SKM-1 treated with dmso at 0.1 percent for 144 hours (cell line): ENCODE measurements at regions not wholly inside any gene's neighbourhood (a gene's known extent, or its start where the extent isn't known, plus 50 kb on each side); places are given as distances from the start of the nearest gene placed in this dataset.

Source experiments
- DNase-seq: peaks from one replicate; lab custom pipeline; 2025; ENCODE audit not compliant: unreplicated experiment; lab: John Stamatoyannopoulos, UW

GRCh38 chr10:29925771-29926692 is 133.4 kb downstream of the JCAD start:
- no peak for DNase-seq

DNA sequence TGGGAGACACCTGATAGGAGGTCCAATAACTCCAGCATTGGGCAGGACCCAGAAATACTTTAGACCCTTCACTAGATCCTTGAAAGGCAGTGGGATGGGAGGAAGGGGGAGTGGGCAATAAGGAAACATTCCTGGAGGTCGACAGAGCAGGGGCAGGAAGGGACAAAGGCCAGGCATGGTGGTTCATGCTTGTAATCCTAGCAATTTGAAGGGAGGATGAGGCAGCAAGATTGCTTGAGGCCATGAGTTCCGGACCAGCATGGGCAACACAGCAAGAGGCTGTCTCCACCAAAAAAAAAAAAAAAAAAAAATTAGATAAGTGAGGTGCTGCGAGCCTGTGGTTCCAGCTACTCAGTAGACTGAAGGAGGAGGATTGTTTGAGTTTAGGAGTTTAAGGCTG is 134.9 kb downstream of the JCAD start:
- DNase-seq, result no peak

DNA sequence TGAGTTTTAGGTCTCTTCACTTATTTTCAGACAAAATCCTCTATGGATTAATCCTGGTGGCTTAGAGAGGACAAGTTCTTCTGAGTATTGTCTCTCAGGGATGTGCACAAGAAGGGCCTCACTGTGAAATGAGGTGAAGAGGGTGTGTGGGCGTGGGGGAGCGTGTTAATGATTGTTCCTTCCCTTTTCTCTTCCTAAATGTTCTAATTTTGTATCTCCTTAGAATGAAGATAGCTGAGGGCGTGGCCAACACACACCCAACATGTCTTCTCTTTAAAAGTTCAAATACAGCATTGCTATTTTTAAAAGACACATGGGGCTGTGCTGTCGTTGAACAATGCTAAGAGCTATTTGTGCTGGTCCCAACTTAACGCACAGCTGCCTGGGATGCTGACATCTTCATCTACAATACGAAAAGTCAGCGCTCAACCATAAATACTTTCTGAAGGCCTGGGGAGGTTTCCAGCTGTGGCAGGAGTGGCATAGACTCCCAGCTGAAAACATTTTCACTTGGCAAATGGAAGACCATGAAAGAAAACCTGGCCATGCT is 135.9 kb downstream of the JCAD start:
- DNase-seq, result no peak

DNA sequence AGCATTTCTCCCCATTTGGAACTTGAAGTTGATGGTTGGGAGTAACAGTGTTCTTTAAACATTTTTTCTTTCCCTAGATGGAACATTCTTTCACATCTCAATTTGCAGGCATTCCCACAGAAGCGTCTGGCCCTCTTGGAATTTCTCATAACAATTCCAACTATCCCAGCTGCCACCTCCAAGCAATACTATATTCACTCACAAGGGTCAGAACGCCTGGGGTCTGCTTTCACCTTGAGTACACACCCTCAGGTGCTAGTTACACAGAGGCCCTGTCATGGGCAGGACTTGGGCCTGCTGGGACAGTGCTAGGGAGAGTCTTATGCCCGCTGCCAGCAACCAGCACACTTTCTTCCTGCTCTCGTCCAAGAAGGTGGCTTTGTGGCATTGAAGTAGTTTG is 136.5 kb downstream of the JCAD start:
- no peak for DNase-seq

DNA sequence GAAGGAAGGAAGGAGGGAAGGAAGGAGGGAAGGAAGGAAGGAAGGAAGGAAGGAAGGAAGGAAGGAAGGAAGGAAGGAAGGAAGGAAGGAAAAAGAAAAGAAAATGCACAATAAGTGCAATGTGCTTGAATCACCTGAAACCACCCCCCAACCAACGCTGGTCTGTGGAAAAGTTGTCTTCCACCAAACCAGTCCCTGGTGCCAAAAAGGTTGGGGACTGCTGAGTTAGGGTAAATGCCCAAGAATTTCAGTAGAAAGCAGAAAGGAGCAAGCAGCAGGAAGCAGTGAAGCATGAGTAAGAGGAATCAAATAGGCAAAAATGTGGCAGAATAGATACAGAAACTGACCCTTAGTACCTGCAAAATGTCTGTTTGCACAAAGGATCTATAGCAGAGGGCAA is 137.2 kb downstream of the JCAD start:
- no peak for DNase-seq

DNA sequence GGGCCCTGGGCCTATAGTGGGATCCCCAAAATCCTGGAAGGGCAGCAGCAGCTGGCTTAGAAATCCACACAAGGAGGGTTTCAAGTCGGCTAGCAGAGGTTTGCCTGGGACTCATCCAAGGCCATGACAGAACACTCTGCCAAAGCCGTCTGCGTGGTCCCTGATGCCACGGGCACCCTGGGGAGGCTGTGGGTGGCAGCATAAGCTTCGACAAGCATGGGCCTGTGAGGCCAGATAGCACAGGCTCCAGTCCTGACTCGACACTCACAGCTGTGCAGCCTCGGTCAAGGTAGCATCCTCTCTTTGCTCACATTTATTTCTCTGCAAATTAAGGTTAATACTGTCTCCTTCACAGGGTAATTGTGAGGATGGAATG is 138.3 kb downstream of the JCAD start:
- no peak for DNase-seq

DNA sequence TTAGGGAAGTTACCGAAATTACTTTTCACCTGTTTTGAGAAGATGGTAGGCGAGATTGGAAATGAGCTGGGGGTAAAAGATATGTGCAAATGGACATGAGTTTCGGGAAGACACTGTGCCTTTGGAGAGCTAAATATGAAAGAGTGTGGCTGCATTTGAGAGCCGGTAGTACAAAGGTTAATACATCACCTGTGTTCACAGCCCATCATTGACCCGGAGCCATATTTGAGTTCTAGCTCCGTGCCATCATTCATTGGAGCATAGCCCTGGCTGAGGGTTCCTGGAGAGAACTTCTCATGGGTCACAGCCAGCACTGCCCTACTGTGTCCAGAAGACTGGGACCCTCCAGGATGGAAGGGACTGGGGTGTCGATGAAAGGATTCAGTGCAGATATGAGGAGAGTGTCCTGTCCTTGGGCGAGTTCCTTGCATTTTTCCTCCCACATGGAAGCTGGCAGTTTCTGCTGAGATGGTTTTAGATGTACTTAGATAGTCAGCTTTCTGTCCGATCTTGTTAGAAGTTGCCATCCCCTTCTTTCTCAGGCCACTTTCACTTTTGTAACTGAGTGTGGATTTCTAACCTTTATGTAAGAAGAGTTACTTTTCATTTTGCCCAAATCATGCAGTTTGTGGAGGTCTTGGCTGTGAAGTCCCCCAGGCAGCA is 138.8 kb downstream of the JCAD start:
- no peak for DNase-seq

DNA sequence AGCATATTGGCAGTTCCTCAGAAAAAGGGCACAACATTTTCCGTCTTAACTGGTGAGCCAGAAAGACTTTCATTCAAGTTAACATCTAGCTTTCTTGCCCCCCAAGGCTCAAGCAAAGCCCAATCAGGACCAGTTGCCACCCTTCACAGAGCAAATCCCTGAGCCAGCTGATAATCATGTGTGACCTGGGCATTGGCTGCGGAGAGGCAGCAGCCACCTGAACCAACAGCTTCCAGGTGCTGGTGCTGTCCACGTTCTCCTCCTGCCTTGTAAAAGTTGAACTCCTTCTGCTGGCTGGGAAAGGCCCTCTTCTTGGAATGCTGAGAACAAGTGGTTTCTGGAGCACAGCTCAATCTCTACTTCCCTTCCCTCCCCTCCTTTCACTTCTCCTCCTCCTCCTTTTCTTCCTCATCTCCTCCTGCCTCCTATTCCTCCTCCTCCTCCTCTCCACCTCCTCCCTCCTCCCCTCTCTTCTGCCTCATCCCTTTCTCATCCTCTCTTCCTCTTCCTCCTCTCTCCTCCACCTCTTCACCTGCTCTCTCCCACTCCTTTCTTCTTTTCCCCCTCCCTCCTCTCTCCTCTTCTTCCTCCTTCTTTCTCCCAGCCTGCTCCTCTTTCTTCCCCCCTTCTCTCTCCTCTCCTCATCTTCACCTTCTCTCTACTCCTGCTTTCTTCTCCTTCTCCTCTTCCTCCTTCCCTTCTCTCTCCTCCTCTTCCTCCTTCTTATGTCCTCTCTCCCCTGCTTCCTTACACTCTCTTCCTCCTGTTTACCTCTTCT is 140.6 kb downstream of the JCAD start:
- no peak for DNase-seq

DNA sequence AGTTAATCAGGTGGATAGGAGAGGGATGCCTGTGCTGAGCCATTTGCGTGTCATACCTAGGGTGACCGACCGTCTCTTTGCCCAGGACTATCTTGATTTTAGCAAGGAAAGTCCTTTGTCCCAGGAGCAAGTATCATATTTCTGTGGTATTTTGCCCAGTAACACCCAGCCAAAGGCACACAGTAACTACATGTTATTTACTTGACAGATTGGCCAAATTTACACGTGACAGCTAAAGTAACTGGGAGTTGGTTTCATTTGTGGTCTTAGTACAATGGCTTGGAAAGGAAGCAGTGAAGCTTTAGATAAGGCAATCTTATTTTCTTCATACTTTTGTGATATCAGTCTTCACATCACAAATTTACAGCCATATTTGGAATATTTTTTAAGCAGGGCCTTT is 142.1 kb downstream of the JCAD start:
- no peak for DNase-seq

DNA sequence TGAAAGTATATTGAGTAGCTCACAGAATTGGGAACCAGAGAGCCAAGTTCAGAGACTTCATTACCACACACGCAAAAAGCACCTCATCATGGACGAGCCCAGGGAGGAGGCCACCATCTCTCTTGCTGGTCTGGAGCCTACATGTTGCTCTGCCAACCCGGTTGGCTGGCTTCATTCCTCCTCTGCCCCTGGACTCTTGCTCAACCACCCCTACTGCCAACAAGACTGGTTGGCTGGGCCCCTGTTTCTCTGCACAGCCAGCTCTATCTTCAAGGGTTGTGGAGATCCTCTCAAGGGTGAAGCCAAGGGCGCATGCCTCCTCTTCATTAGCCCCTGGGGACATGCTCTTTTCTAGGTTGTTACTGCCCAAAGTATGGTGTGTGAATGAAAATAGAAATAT is 142.7 kb downstream of the JCAD start:
- DNase-seq, result no peak

- DNase-seq, result no peak
Measured at GRCh38 chr10:29914986-29915785, 144.2 kb downstream of the JCAD start.

DNA sequence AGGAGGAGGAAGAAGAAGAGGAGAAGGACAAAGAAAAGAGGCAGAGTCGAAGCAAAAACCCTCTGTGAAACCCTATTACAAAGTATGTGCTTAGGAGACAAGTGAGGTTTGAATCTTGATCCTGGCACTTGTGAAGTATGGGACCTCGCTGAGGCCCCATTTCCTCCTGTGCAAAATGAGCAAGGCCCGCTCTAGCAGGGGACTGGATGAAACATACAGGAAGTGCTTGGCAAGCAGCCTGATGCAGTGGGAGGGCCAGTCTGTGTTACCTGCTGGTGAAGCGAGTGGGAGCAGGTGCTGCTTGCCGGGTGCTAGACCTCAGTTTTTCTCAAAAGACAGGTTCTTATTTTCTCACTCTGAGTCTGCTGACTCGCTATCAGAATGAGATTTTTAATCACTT is 150.4 kb downstream of the JCAD start:
- no peak for DNase-seq

DNA sequence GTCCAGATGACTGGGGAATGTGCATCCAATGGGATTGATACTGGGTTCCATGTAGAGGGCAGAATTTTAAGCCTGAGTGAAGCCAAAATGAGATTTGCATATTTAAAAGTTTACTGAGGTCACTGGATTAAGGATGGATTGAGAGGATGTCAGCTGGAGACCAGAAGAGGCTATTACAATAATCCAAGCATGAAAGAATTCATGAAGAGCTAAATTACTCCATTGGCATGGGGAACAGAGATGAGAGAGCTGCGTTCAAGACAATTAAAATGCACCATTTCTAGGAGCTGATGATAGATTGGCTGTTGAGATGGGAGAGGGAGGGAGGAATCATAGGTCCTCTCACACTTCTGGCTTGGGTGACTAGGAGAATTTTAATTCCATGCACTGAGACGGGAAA is 158.5 kb downstream of the JCAD start:
- no peak for DNase-seq

DNA sequence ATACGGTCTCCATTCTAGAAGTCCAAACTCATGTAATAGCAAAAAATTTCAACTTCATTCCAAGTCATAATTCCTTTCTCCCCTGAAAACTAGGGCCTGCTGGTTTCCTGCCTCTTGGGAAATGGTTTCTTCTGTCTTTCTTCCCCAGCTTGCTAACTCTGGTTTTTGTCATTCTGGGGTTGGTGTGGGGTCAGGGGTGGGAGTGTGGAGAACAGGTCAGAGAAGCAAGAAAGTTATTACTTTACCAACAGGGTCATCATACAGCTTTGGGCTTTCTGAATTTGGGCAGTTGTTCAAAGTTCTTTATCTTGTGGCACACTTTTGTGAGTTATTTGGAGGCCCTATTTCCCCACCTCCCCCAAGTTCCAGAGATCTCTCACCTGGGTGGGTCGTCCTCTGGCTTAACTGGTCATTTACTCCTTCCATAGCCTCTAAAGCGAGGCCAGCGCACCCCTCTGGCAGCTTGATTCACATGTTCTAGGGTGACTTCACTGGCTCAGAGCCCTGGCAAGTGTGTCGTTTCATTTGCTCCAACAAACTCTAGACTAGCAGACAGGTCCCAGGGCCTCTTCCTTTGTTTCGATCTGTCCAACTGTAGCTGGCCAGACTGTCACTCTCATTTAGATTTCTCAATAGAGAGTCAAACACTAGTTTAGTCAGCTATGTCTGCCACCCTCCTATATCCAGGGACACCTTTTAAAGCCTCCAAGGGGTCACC is 161.2 kb downstream of the JCAD start:
- DNase-seq, result no peak

DNA sequence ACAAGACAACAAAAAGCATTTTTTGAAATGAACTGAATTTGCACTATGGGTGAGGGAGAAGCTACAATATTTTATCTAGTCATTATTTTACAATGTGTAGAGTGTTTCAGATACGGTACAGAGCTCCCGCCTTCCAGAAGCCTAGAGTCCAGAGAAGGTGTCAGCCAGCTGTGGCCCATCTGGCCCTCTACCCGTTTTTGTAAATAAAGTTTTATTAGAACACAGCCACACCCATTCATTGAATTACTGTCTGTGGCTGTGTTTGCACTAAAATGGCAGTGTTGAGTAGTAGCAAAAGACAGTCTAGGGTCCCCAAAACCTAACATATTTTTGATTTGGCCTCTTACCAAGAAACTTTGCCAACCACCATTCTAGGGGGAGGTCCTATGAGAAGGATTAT is 162.0 kb downstream of the JCAD start:
- DNase-seq, result no peak

- DNase-seq, result no peak
Measured at GRCh38 chr10:29896053-29896452, 163.3 kb downstream of the JCAD start.

DNA sequence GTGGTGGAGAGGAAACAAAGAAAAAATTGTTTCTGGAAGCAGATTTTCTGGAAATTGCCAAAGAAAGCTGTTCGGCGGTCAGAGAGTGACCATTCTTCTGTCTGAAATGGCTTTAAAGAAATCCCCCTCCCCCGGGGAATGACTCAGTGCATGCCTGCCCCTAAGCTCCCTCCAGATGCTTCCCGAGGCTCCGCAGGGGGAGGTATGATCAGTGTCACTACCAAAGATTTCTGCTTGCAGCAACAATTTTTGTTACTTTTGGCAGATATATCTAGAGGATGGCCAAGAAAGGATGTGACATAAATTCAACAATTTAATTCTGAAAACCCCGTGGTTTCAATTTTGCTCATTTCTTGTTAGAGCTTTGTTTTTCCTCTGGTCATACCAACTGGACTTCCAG is 163.9 kb downstream of the JCAD start:
- no peak for DNase-seq

- DNase-seq, result no peak
Measured at GRCh38 chr10:29888321-29888720, 171.1 kb downstream of the JCAD start.

DNA sequence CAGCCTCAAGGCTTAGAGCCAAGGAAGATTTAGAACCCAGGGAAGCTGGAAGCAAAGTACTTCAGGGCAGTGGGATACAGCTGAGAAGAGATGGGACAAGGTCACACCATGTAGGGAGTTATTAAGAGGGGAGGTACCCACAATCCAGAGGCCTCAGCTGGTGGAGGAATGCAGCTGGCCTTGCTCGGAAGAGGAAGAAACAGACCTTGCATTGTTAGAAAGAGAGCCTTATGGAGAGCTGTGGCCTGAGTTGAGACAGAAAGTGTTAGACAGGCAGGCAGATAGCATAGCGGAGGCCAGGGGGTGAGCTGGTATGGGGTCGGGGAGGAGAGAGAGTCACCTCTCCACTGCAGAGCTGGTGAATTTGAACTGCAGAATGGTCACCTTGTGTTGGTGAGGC is 173.1 kb downstream of the JCAD start:
- DNase-seq, result no peak

DNA sequence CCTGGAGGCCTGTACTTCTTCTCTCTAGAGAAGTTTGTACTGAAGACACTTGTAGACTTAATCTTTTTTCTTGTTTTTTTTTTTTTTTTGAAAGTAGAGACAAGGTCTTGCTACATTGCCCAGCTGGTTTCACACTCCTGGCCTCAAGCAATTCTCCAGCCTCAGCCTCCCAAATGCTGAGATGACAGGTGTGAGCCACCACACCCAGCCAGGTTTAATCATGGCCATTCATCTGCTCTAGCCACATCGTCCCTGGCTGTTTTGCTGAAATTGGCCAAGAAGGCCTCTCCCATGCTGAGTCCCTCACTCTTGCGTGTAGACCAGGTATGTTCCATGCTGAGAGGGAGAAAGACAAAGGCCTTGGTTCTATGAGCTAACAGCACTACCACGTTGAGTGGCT is 176.2 kb downstream of the JCAD start:
- DNase-seq, result no peak
